HG03045 (cell line): ENCODE measurements at regions not wholly inside any gene's neighbourhood (a gene's known extent, or its start where the extent isn't known, plus 50 kb on each side); places are given as distances from the start of the nearest gene placed in this dataset.

Experiments used
- ATAC-seq: cut with Tn5 transposase; IDR thresholded peaks from one replicate; pipeline ENCODE4 v1.9.1; 2021; ENCODE audit warnings: mild to moderate bottlenecking, moderate library complexity; ENCODE audit not compliant: unreplicated experiment

DNA sequence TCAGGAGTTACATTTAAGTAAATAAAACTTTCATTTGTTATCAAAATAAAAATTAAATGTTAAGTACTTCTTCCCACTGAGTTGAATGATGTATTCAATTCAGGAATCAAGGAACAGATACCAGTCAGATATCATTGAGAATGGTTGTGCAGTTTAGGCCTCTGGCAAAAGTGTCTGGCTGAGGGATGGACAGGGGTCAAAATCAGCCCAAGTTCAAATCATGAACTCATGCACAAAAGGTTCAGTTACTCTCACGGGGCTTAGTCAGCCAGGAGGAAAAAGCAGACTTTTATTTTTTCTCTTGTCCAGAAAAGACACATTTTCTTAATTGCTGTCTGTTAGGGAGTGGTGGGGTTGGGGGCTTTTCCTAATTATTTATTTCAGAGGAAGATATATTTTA is 166.3 kb downstream of the RASSF9 start:
- ATAC-seq: no peak

GRCh38 chr12:85672436-85672835 is 163.8 kb downstream of the RASSF9 start:
- no peak for ATAC-seq

GRCh38 chr12:85673921-85674420 is 162.2 kb downstream of the RASSF9 start:
- no peak for ATAC-seq

DNA sequence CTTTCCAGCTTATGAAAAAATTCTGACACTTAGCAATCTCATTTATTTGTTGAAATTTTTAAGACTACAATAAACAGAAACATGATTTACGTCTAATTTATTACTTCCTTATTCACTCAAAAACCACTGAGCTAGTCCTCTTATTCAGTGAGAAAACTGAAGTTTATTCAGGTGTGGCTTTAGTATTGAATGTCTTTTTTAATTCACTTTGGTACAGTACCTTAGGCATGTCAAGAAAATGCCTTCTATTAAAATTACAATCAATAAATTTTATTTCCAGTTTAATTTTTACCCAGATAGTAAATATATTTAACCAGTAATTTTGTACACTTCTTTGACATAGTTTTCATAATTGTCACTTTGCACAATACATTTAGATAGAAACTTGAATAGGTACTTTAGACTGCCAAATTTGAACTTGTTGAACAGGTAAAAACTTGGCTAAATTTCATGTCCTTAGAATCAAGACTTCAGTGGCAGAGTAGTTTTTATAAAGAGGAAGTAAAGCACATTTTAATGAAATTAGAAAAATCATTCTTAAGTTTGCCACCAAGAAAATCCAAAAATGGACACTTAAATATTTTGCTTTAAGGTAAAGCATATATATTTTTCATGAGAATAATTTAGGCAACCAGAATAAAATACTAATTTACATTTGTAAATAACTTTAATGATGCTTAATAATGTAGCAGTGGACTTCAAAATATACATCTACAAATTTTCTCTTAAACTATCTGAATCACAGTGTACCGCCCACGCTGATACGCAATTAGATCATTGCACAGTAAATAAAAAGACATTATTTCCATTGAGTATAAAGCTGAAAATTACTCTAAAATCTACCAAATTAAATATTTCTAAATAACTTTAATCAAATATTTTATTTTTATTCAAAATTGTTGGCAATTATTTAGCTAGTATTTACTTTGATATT is 159.1 kb downstream of the RASSF9 start:
- no peak for ATAC-seq

DNA sequence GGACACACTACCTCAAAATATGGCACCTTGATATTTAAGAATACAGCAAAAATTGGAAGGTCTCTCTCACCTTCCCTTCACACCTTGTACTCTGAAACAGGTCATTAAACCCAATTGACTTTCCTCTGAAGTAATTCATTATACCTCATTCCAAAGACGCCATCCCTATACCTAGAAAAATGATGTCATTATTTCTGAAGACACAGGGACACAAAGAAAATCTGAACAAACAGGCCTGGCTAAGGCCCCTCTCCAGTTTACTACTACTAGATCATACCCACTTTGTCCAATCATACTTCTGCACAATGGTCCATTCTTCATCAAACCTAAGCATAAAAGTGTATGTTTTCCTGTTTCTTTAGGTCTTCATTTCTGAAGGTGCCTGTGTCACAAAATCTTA is 156.9 kb downstream of the RASSF9 start:
- no peak for ATAC-seq

GRCh38 chr12:85680881-85681280 is 155.3 kb downstream of the RASSF9 start:
- no peak for ATAC-seq

DNA sequence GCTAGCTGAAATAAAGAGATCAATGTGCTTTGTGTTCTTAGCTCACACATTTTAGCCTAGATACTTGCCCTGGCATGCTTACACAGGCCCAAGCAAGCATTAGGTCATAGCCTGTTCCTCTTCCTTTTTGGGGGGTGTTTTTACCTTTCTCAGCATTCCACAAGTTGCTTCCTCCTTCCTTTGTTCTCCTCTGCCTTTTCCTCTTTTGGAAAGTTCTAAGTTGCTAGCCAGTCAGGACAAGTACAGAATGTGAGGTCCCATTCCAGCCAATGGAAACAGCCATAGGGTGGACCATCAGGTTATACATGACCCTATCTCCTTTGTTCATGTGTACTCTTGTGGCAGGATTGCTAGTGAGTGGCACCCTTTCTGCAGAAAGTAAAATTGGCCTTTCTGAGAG is 154.9 kb downstream of the RASSF9 start:
- ATAC-seq: no peak

DNA sequence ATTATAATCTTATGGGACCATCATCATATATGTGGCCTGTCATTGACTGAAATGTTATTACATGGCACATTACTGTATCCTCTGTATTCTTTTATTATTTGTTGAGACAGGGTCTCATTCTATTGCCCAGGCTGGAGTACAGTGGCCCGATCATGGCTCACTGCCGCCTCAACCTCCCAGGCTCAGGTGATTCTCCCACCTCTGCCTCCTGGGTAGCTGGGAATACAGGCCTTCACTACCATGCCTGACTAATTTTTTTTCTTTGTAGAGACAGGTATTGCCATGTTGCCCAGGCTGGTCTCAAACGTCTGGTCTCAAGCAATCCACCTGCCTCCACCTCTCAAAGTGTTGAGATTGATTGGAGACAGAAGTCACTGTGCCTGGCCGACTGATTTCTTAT is 153.2 kb downstream of the RASSF9 start:
- ATAC-seq: no peak

DNA sequence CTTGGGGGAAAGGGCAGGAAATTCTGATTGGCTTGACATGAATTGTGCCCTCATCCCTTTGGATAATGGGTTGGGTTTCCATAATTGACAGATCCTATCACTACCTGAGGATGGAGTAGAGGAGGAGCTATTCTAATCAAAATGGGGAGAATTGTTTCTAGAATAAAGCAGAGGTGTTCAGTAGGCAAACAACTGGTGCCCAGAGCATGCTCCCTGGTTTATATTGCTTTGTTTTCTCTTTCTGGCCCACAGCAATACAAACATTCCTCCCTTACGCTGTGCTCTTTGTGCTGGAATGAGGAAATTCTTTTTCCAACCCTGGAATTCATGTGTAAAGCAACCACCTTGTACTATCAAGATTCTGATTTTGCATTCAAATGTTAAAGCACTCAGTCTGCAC is 147.4 kb downstream of the RASSF9 start:
- no peak for ATAC-seq

DNA sequence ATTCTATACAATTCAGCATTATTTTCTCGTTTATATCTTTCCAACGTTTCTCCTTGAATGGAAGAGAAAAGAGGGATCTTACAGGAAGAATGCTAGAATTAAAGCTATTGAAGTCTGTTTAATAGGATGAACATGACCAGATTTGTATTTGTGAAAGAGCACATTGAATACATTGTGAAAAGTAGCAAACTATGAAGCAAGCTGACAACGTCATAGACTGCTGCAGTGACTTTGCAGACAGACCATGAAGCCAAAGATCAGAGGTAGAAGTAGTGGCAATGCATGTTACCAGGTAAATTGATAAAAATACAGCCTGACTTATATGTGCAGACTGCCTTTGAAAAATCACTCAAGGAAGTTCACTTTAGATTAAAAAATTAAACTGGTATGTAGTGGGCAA is 146.1 kb downstream of the RASSF9 start:
- no peak for ATAC-seq

GRCh38 chr12:85693093-85693665 is 143.0 kb downstream of the RASSF9 start:
- ATAC-seq: no peak

DNA sequence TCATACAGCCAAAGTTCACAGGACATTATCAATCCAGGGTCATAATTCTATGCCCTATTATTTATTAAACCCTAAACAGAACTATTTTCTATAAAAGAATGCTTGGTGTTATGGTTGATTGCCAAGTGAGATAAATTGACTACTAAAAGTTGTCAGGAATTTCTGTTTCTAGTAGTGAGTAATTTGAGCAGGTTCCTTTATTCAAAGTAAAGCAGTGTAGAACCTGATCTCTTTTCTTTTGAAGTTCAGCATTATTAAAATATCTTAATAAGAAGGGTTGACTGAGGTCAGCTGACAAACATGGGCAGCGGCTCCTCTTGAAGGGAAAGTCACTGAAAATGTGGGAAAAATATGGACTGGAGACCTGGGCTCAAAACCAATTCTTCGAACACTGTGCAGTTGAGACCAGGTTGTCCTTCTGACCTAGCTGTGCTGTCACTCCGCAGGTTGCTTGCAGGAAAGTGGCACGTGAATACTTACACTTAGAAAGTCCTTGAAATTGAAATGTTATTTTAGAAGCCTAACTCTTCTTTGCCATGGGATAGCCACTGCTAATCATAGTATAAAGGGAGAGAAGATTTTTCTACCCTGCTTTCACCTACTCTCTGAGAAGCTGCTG is 141.0 kb downstream of the RASSF9 start:
- ATAC-seq: no peak

DNA sequence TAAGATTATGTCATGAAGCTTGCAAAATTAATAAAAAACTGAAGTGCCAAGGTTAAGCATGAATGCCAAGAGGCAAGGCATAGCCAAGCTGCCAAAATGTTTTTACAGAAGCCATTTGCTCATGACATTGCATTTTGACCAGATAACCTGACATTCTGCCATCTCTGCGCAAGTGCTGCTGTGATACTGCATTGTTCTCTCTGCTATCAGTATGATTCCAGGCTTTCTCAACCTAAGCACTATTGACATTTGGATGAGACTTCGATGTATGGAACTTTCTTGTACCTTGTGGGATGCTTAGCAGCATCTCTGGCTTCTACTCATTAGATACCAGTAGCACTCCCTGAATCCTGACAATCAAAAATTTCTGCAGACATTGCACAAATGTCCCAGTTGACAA is 139.2 kb downstream of the RASSF9 start:
- no peak for ATAC-seq

DNA sequence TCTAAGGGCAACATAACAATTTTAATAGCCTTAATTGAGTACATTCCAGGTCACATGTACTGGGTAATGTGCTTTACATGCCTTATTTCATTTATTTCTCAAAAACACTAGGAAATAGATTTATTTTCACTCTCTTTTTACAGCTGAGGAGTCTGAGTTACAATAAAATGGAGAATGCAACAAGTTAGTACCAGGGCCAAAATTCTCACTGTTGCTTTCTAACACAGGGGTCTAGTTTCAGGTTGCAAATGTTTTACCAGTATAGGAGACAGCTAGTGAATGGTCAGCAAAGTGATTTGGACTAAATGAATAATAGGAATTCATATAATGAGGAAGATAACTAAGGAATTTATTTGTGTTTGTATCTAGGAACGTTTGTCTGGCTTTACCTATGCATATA is 137.3 kb downstream of the RASSF9 start:
- no peak for ATAC-seq

- no peak for ATAC-seq
These were observed 127.4 kb downstream of the RASSF9 start for GRCh38 chr12:85708775-85709174.

- ATAC-seq: no peak
These were observed 124.3 kb downstream of the RASSF9 start for GRCh38 chr12:85711735-85712390.

- ATAC-seq: no peak
These were observed 122.8 kb downstream of the RASSF9 start for GRCh38 chr12:85713373-85713772.

- no peak for ATAC-seq
These were observed 121.8 kb downstream of the RASSF9 start for GRCh38 chr12:85714425-85714824.

DNA sequence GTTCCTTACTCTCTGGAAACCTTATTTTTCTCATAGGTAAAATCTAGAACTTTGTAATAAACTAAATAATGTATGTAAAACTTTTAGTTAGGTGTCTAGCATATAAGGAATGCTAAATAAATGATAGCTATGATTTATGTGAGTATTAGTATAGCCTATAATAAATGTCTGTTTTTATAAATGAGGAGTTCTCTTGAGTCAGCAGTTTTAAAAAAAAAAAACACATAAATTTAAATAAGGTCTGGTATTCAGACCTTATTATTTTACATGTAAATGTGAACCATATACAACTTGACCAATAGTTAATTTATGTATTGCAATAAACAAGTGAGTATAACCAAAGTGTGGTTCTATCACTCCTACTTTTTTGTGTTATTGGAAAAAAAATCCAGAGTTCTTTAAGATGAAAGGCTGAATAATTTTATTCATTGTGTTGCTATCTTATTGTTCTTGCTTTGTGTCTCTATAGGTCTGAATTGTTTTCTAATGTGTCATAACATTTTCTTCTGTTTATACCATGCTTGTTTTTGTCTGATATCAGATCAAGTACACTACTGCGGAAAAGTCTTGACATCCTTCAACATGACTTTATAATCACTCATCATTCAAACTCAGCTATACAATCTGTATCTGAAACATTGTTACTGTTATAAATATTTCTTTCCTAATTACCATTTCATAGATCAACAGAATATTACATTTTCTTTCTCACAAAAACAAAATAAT is 115.7 kb downstream of the RASSF9 start:
- ATAC-seq: no peak

DNA sequence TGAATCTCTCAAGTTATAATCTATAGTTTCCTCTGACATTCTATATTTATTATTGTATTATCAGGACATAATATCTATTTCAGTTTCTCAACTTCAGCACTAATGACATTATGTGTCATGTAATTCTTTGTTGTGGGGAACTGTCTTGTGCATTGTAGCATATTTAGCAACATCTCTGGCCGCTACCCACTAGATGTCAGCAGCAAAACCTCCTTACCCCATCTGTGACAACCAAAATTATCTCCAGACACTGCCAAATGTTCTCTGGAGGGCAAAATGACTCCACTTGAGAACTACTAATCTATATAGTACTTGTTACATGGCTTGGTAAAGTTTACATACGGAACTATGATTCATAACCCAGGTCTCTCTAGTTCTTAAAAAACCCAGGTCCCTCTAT is 110.2 kb downstream of the RASSF9 start:
- ATAC-seq: no peak
